ENCODE measurements at regions not wholly inside any gene's neighbourhood (a gene's known extent, or its start where the extent isn't known, plus 50 kb on each side); places are given as distances from the start of the nearest gene placed in this dataset.

GRCh38 chr4:11608992-11609391, 180.3 kb upstream of the HS3ST1 start:
- peaks cover 3% of the 10 kb centered on the region for H3K27me3 Mint-ChIP-seq (ENCODE audit: low read depth)
- no peak for ATAC-seq
- DNase-seq: no peak
- H3K4me3 Mint-ChIP-seq: no peak overlapping the region
- no peaks in the 10 kb centered on the region for H3K36me3 Mint-ChIP-seq (ENCODE audit: insufficient read depth)
- H3K4me1 Mint-ChIP-seq (ENCODE audit: low read depth): peaks cover 2% of the 10 kb centered on the region
- H3K9me3 Mint-ChIP-seq: no peaks in the 10 kb centered on the region

GRCh38 chr4:11606078-11606477, 177.4 kb upstream of the HS3ST1 start:
- no peak for DNase-seq
- Mint-ChIP-seq H3K36me3 (ENCODE audit: insufficient read depth) (no peaks in the 10 kb centered on the region), H3K4me1 (ENCODE audit: low read depth) (peaks cover 2% of the 10 kb centered on the region), H3K27me3 (ENCODE audit: low read depth) (peaks cover 1% of the 10 kb centered on the region), H3K9me3 (no peaks in the 10 kb centered on the region), H3K4me3 (no peak overlapping the region)
- no peak for ATAC-seq

- Mint-ChIP-seq H3K36me3 (ENCODE audit: insufficient read depth) (no peaks in the 10 kb centered on the region), H3K27me3 (ENCODE audit: low read depth) (no peaks in the 10 kb centered on the region), H3K9me3 (no peaks in the 10 kb centered on the region), H3K4me3 (no peak overlapping the region), H3K4me1 (ENCODE audit: low read depth) (peaks cover 2% of the 10 kb centered on the region)
- DNase-seq: no peak
- no peak for ATAC-seq
Measured at GRCh38 chr4:11605597-11605996, 176.9 kb upstream of the HS3ST1 start.

- ATAC-seq: no peak
- DNase-seq: no peak
- Mint-ChIP-seq H3K4me1 (ENCODE audit: low read depth) (peaks cover 2% of the 10 kb centered on the region), H3K4me3 (no peak overlapping the region), H3K27me3 (ENCODE audit: low read depth) (no peaks in the 10 kb centered on the region), H3K9me3 (no peaks in the 10 kb centered on the region), H3K36me3 (ENCODE audit: insufficient read depth) (no peaks in the 10 kb centered on the region)
Measured at GRCh38 chr4:11604821-11605220, 176.1 kb upstream of the HS3ST1 start.

- no peaks in the 10 kb centered on the region for H3K9me3 Mint-ChIP-seq
Measured at GRCh38 chr4:11603591-11604194, 175.0 kb upstream of the HS3ST1 start.

GRCh38 chr4:11602606-11603340, 174.1 kb upstream of the HS3ST1 start:
- H3K27me3 Mint-ChIP-seq (ENCODE audit: low read depth): no peaks in the 10 kb centered on the region
- H3K36me3 Mint-ChIP-seq (ENCODE audit: insufficient read depth): no peaks in the 10 kb centered on the region
- no peak overlapping the region for H3K4me3 Mint-ChIP-seq
- peaks cover 2% of the 10 kb centered on the region for H3K4me1 Mint-ChIP-seq (ENCODE audit: low read depth)
- no peaks in the 10 kb centered on the region for H3K9me3 Mint-ChIP-seq
- ATAC-seq (no peak), DNase-seq (no peak)

More at GRCh38 chr4:11603591-11604194, 175.0 kb upstream of the HS3ST1 start:
- no peaks in the 10 kb centered on the region for H3K36me3 Mint-ChIP-seq (ENCODE audit: insufficient read depth)
- DNase-seq (no peak), ATAC-seq (no peak)
- H3K4me3 Mint-ChIP-seq: no peak overlapping the region
- H3K4me1 Mint-ChIP-seq (ENCODE audit: low read depth): peaks cover 2% of the 10 kb centered on the region
- no peaks in the 10 kb centered on the region for H3K27me3 Mint-ChIP-seq (ENCODE audit: low read depth)

- H3K9me3 Mint-ChIP-seq: no peaks in the 10 kb centered on the region
- no peak overlapping the region for H3K4me3 Mint-ChIP-seq
- no peaks in the 10 kb centered on the region for H3K4me1 Mint-ChIP-seq (ENCODE audit: low read depth)
- no peak for DNase-seq
- ATAC-seq: no peak
- no peaks in the 10 kb centered on the region for H3K27me3 Mint-ChIP-seq (ENCODE audit: low read depth)
- H3K36me3 Mint-ChIP-seq (ENCODE audit: insufficient read depth): no peaks in the 10 kb centered on the region
Measured at GRCh38 chr4:11599064-11599463, 170.4 kb upstream of the HS3ST1 start.

- Mint-ChIP-seq H3K9me3 (no peaks in the 10 kb centered on the region), H3K4me3 (no peak overlapping the region), H3K27me3 (ENCODE audit: low read depth) (no peaks in the 10 kb centered on the region), H3K36me3 (ENCODE audit: insufficient read depth) (no peaks in the 10 kb centered on the region), H3K4me1 (ENCODE audit: low read depth) (no peaks in the 10 kb centered on the region)
- DNase-seq (no peak), ATAC-seq (no peak)
Measured at GRCh38 chr4:11598591-11598990, 169.9 kb upstream of the HS3ST1 start.

GRCh38 chr4:11597506-11597905, 168.8 kb upstream of the HS3ST1 start:
- Mint-ChIP-seq H3K4me1 (ENCODE audit: low read depth) (no peaks in the 10 kb centered on the region), H3K4me3 (no peak overlapping the region), H3K27me3 (ENCODE audit: low read depth) (no peaks in the 10 kb centered on the region), H3K9me3 (no peaks in the 10 kb centered on the region), H3K36me3 (ENCODE audit: insufficient read depth) (no peaks in the 10 kb centered on the region)
- DNase-seq: no peak
- no peak for ATAC-seq

GRCh38 chr4:11596989-11597388, 168.3 kb upstream of the HS3ST1 start:
- Mint-ChIP-seq H3K4me1 (ENCODE audit: low read depth) (no peaks in the 10 kb centered on the region), H3K4me3 (no peak overlapping the region), H3K9me3 (no peaks in the 10 kb centered on the region), H3K27me3 (ENCODE audit: low read depth) (no peaks in the 10 kb centered on the region), H3K36me3 (ENCODE audit: insufficient read depth) (no peaks in the 10 kb centered on the region)
- ATAC-seq (no peak), DNase-seq (no peak)

GRCh38 chr4:11593576-11594116, 165.0 kb upstream of the HS3ST1 start:
- no peak overlapping the region for H3K4me3 Mint-ChIP-seq
- DNase-seq (no peak), ATAC-seq (no peak)
- no peaks in the 10 kb centered on the region for H3K9me3 Mint-ChIP-seq
- H3K36me3 Mint-ChIP-seq (ENCODE audit: insufficient read depth): no peaks in the 10 kb centered on the region
- H3K27me3 Mint-ChIP-seq (ENCODE audit: low read depth): no peaks in the 10 kb centered on the region
- H3K4me1 Mint-ChIP-seq (ENCODE audit: low read depth): no peaks in the 10 kb centered on the region

- no peaks in the 10 kb centered on the region for H3K27me3 Mint-ChIP-seq (ENCODE audit: low read depth)
- no peaks in the 10 kb centered on the region for H3K9me3 Mint-ChIP-seq
- no peak overlapping the region for H3K4me3 Mint-ChIP-seq
- H3K4me1 Mint-ChIP-seq (ENCODE audit: low read depth): no peaks in the 10 kb centered on the region
- no peak for DNase-seq
- H3K36me3 Mint-ChIP-seq (ENCODE audit: insufficient read depth): no peaks in the 10 kb centered on the region
- ATAC-seq: no peak
Measured at GRCh38 chr4:11592276-11592675, 163.6 kb upstream of the HS3ST1 start.

GRCh38 chr4:11590132-11590531, 161.4 kb upstream of the HS3ST1 start:
- no peak for DNase-seq
- Mint-ChIP-seq H3K4me1 (ENCODE audit: low read depth) (no peaks in the 10 kb centered on the region), H3K4me3 (no peak overlapping the region), H3K27me3 (ENCODE audit: low read depth) (no peaks in the 10 kb centered on the region), H3K9me3 (no peaks in the 10 kb centered on the region), H3K36me3 (ENCODE audit: insufficient read depth) (no peaks in the 10 kb centered on the region)
- no peak for ATAC-seq

GRCh38 chr4:11589676-11590075, 161.0 kb upstream of the HS3ST1 start:
- Mint-ChIP-seq H3K27me3 (ENCODE audit: low read depth) (no peaks in the 10 kb centered on the region), H3K4me3 (no peak overlapping the region), H3K4me1 (ENCODE audit: low read depth) (no peaks in the 10 kb centered on the region), H3K36me3 (ENCODE audit: insufficient read depth) (no peaks in the 10 kb centered on the region), H3K9me3 (no peaks in the 10 kb centered on the region)
- DNase-seq: no peak
- ATAC-seq: no peak

GRCh38 chr4:11587797-11588196, 159.1 kb upstream of the HS3ST1 start:
- DNase-seq (no peak), ATAC-seq (no peak)
- Mint-ChIP-seq H3K27me3 (ENCODE audit: low read depth) (peaks cover 6% of the 10 kb centered on the region), H3K4me3 (no peak overlapping the region), H3K36me3 (ENCODE audit: insufficient read depth) (no peaks in the 10 kb centered on the region), H3K4me1 (ENCODE audit: low read depth) (no peaks in the 10 kb centered on the region), H3K9me3 (no peaks in the 10 kb centered on the region)
